Glomerular endothelial cell (primary cell): ENCODE measurements at regions not wholly inside any gene's neighbourhood (a gene's known extent, or its start where the extent isn't known, plus 50 kb on each side); places are given as distances from the start of the nearest gene placed in this dataset.
"Not testable (repeated sequence)": the region's sequence is repeated elsewhere in the genome, so short reads cannot be mapped to it uniquely, and the experiment has no call there.

Experiments
- DNase-seq: peaks from one replicate; pipeline ENCODE4 v3.0.0-alpha.2; 2011; ENCODE audit warnings: low read depth, low spot score; ENCODE audit errors: extremely low read depth

GRCh38 chr7:80298201-80298600, 163.6 kb downstream of the GNAI1 start:
- no peak for DNase-seq

- DNase-seq: no peak
Measured at GRCh38 chr7:80294346-80294745, 159.7 kb downstream of the GNAI1 start.

GRCh38 chr7:80292634-80293033, 158.0 kb downstream of the GNAI1 start:
- not testable (repeated sequence) for DNase-seq

GRCh38 chr7:80288175-80289122, 153.8 kb downstream of the GNAI1 start:
- DNase-seq: no peak

GRCh38 chr7:80287400-80288174, 153.0 kb downstream of the GNAI1 start:
- DNase-seq: no peak

- DNase-seq: no peak
Measured at GRCh38 chr7:80286611-80287010, 152.0 kb downstream of the GNAI1 start.

GRCh38 chr7:80284855-80285254, 150.2 kb downstream of the GNAI1 start:
- no peak for DNase-seq

- DNase-seq: peak; percentile 50
Measured at GRCh38 chr7:80279760-80280159, 145.1 kb downstream of the GNAI1 start.

- DNase-seq: no peak
Measured at GRCh38 chr7:80278737-80279136, 144.1 kb downstream of the GNAI1 start.

GRCh38 chr7:80277434-80278427, 143.1 kb downstream of the GNAI1 start:
- peak; percentile 91 for DNase-seq
